Kidney epithelial cell (primary cell): ENCODE measurements at regions not wholly inside any gene's neighbourhood (a gene's known extent, or its start where the extent isn't known, plus 50 kb on each side); places are given as distances from the start of the nearest gene placed in this dataset.

Source experiments
- DNase-seq: peaks from one replicate; pipeline ENCODE4 v3.0.0-alpha.2; 2010; ENCODE audit warnings: low read depth
- H3K27me3 ChIP-seq: 2 replicates; pipeline ENCODE4 v1.6.0; 2011; ENCODE audit warnings: low read length; ENCODE audit not compliant: control insufficient read depth, insufficient read depth
- H3K36me3 ChIP-seq: 2 replicates; pipeline ENCODE4 v1.5.1; 2011; ENCODE audit warnings: low read length; ENCODE audit not compliant: control insufficient read depth, insufficient read depth
- H3K4me3 ChIP-seq: 2 replicates; pipeline ENCODE4 v1.5.1; 2011; ENCODE audit warnings: low read depth, mild to moderate bottlenecking, control low read depth, low read length
- CTCF ChIP-seq: IDR thresholded peaks from 2 replicates; pipeline ENCODE4 v1.5.1; 2011; ENCODE audit warnings: mild to moderate bottlenecking, moderate library complexity, low read length, control low read depth, inconsistent platforms; ENCODE audit not compliant: insufficient read depth, poor library complexity, severe bottlenecking

- TF ChIP-seq CTCF: no peak
- no peak for DNase-seq
- no peaks in the 10 kb centered on the region for H3K36me3 ChIP-seq
- no peak overlapping the region for H3K4me3 ChIP-seq
- no peaks in the 10 kb centered on the region for H3K27me3 ChIP-seq
These were observed 331.9 kb downstream of the OMA1 start for GRCh38 chr1:58214674-58215073.

- no peak for DNase-seq
- Histone ChIP-seq H3K36me3 (no peaks in the 10 kb centered on the region), H3K4me3 (no peak overlapping the region), H3K27me3 (no peaks in the 10 kb centered on the region)
- no peak for TF ChIP-seq CTCF
These were observed 334.7 kb downstream of the OMA1 start for GRCh38 chr1:58211869-58212268.

GRCh38 chr1:58209575-58209974 is 337.0 kb downstream of the OMA1 start:
- Histone ChIP-seq H3K36me3 (no peaks in the 10 kb centered on the region), H3K4me3 (no peak overlapping the region), H3K27me3 (no peaks in the 10 kb centered on the region)
- no peak for DNase-seq
- TF ChIP-seq CTCF: no peak

GRCh38 chr1:58206749-58207148 is 339.8 kb downstream of the OMA1 start:
- no peak for DNase-seq
- Histone ChIP-seq H3K36me3 (no peaks in the 10 kb centered on the region), H3K27me3 (no peaks in the 10 kb centered on the region), H3K4me3 (no peak overlapping the region)
- TF ChIP-seq CTCF: no peak

- peak; percentile 7 for TF ChIP-seq CTCF
- no peaks in the 10 kb centered on the region for H3K36me3 ChIP-seq
- no peak overlapping the region for H3K4me3 ChIP-seq
- no peak for DNase-seq
- no peaks in the 10 kb centered on the region for H3K27me3 ChIP-seq
These were observed 342.2 kb downstream of the OMA1 start for GRCh38 chr1:58204284-58204683.

- H3K4me3 ChIP-seq: no peak overlapping the region
- H3K36me3 ChIP-seq: no peaks in the 10 kb centered on the region
- no peak for TF ChIP-seq CTCF
- no peak for DNase-seq
- no peaks in the 10 kb centered on the region for H3K27me3 ChIP-seq
These were observed 344.9 kb downstream of the OMA1 start for GRCh38 chr1:58201492-58202106.
